Liver (tissue), 7 donors: ENCODE measurements at regions not wholly inside any gene's neighbourhood (a gene's known extent, or its start where the extent isn't known, plus 50 kb on each side); places are given as distances from the start of the nearest gene placed in this dataset.

Source experiments
- DNase-seq: peaks from one replicate; pipeline ENCODE4 v3.0.0-alpha.2; 2017; ENCODE audit warnings: low spot score
- H3K27ac ChIP-seq, 2 donors: one replicate each; pipeline ENCODE4 v1.7.0; 2013; ENCODE audit warnings: inconsistent platforms in 2 of 2, low read length in 2 of 2, control low read depth in 1 of 2, low read depth in 1 of 2, mild to moderate bottlenecking in 1 of 2
- H3K27me3 ChIP-seq, 4 donors: one replicate each; pipeline versions ENCODE4 v1.6.1 to v1.7.0; 2013; ENCODE audit warnings: low read length in 3 of 4, inconsistent platforms in 1 of 4, mild to moderate bottlenecking in 1 of 4, moderate library complexity in 1 of 4; ENCODE audit not compliant: control insufficient read depth in 4 of 4, insufficient read depth in 4 of 4
- H3K36me3 ChIP-seq, 4 donors: one replicate each; pipeline versions ENCODE4 v1.6.1 to v1.7.0; 2013; ENCODE audit warnings: low read length in 3 of 4, mild to moderate bottlenecking in 3 of 4, low read depth in 1 of 4, moderate library complexity in 1 of 4; ENCODE audit not compliant: control insufficient read depth in 4 of 4, insufficient read depth in 3 of 4
- H3K4me1 ChIP-seq, 4 donors: one replicate each; pipeline versions ENCODE4 v1.6.1 to v1.7.0; 2013; ENCODE audit warnings: low read length in 3 of 4, mild to moderate bottlenecking in 3 of 4, moderate library complexity in 1 of 4; ENCODE audit not compliant: control insufficient read depth in 4 of 4, insufficient read depth in 4 of 4
- H3K4me3 ChIP-seq, 3 donors: one replicate each; pipeline versions ENCODE4 v1.6.1 to v1.7.0; 2013; ENCODE audit warnings: low read length in 3 of 3, control low read depth in 1 of 3, low read depth in 1 of 3, mild to moderate bottlenecking in 1 of 3
- H3K9ac ChIP-seq, 2 donors: one replicate each; pipeline ENCODE4 v1.7.0; 2013; ENCODE audit warnings: low read length in 2 of 2, mild to moderate bottlenecking in 2 of 2, moderate library complexity in 2 of 2, control low read depth in 1 of 2, low read depth in 1 of 2
- H3K9me3 ChIP-seq, 4 donors: one replicate each; pipeline versions ENCODE4 v1.6.1 to v1.7.0; 2013; ENCODE audit warnings: low read length in 3 of 4; ENCODE audit not compliant: control insufficient read depth in 4 of 4
- EGR1 ChIP-seq, 2 donors: IDR thresholded peaks; 2 replicates each; pipeline ENCODE4 v1.6.1; 2016 to 2018; ENCODE audit warnings: antibody characterized with exemption in 2 of 2, low read depth in 2 of 2
- FOXA1 ChIP-seq: IDR thresholded peaks from 2 replicates; pipeline ENCODE4 v1.6.1; 2016; ENCODE audit warnings: antibody characterized with exemption
- GABPA ChIP-seq, 2 donors: IDR thresholded peaks in 1 of 2; conservative IDR thresholded peaks in 1 of 2; 2 replicates each; pipeline ENCODE4 v1.6.1; 2016; ENCODE audit warnings: antibody characterized with exemption in 2 of 2, mild to moderate bottlenecking in 1 of 2, moderate library complexity in 1 of 2
- HNF4A ChIP-seq, 2 donors: conservative IDR thresholded peaks; 2 replicates each; pipeline ENCODE4 v1.6.1; 2016; ENCODE audit warnings: antibody characterized with exemption in 2 of 2, mild to moderate bottlenecking in 2 of 2
- HNF4G ChIP-seq: IDR thresholded peaks from 2 replicates; pipeline ENCODE4 v1.6.1; 2016; ENCODE audit warnings: antibody characterized with exemption
- RAD21 ChIP-seq, 2 donors: IDR thresholded peaks; 2 replicates each; pipeline ENCODE4 v1.6.1; 2016; ENCODE audit warnings: antibody characterized with exemption in 2 of 2, mild to moderate bottlenecking in 2 of 2
- RXRA ChIP-seq, 2 donors: IDR thresholded peaks; 2 replicates each; pipeline ENCODE4 v1.6.1; 2017 to 2018; ENCODE audit warnings: antibody characterized with exemption in 2 of 2, mild to moderate bottlenecking in 1 of 2
- SP1 ChIP-seq: IDR thresholded peaks from 2 replicates; pipeline ENCODE4 v1.6.1; 2018; ENCODE audit warnings: antibody characterized with exemption, mild to moderate bottlenecking
- TAF1 ChIP-seq: conservative IDR thresholded peaks from 2 replicates; pipeline ENCODE4 v1.6.1; 2016; ENCODE audit warnings: antibody characterized with exemption, mild to moderate bottlenecking
- YY1 ChIP-seq: IDR thresholded peaks from 2 replicates; pipeline ENCODE4 v1.6.1; 2016; ENCODE audit warnings: antibody characterized with exemption, mild to moderate bottlenecking
- WGBS: extraction: QIAGEN DNeasy Blood & Tissue Kit; methylation state at CpG from one replicate; pipeline ENCODE4 v1.1.7; 2013; 5-methylcytosine and 5-hydroxymethylcytosine counted together
- TF ChIP-seq, protein P1 (sequence below): IDR thresholded peaks from 2 replicates; pipeline ENCODE4 v1.6.1; 2016; ENCODE audit warnings: antibody characterized with exemption, mild to moderate bottlenecking
- TF ChIP-seq, protein P2 (sequence below): IDR thresholded peaks from 2 replicates; pipeline ENCODE4 v1.6.1; 2016; ENCODE audit warnings: antibody characterized with exemption
- TF ChIP-seq, protein P3 (sequence below): IDR thresholded peaks from 2 replicates; pipeline ENCODE4 v1.6.1; 2016; ENCODE audit warnings: antibody characterized with exemption
- TF ChIP-seq, protein P4 (sequence below): IDR thresholded peaks from 2 replicates; pipeline ENCODE4 v1.6.1; 2016; ENCODE audit warnings: antibody characterized with exemption
- donor health status: healthy.
- donor health status: healthy.
- donor health status: healthy.
- donor health status: healthy.

DNA sequence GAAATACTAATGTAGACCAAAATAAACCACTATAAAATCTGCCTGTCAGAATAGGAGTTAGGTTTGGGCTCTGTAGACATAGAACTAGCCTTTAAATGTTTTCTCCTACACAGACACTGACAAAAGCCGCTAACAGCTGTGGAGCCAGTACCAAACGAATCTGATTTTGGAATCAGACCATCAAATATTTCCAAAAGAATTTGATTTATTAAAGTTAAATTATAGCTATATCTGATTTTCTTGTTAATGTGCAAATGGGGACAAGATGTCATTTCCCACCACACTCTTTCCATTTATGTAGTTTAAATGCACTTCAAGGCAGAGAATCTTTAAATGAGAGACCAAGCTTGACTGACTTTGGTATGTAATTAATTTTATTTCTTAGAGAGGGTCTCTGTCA lies 343.4 kb upstream of the FIGN start:
- TF ChIP-seq YY1 (no peak), HNF4A (conservative IDR thresholded peaks at IDR 0.05) (no peak)
- TF ChIP-seq, protein P1, sequence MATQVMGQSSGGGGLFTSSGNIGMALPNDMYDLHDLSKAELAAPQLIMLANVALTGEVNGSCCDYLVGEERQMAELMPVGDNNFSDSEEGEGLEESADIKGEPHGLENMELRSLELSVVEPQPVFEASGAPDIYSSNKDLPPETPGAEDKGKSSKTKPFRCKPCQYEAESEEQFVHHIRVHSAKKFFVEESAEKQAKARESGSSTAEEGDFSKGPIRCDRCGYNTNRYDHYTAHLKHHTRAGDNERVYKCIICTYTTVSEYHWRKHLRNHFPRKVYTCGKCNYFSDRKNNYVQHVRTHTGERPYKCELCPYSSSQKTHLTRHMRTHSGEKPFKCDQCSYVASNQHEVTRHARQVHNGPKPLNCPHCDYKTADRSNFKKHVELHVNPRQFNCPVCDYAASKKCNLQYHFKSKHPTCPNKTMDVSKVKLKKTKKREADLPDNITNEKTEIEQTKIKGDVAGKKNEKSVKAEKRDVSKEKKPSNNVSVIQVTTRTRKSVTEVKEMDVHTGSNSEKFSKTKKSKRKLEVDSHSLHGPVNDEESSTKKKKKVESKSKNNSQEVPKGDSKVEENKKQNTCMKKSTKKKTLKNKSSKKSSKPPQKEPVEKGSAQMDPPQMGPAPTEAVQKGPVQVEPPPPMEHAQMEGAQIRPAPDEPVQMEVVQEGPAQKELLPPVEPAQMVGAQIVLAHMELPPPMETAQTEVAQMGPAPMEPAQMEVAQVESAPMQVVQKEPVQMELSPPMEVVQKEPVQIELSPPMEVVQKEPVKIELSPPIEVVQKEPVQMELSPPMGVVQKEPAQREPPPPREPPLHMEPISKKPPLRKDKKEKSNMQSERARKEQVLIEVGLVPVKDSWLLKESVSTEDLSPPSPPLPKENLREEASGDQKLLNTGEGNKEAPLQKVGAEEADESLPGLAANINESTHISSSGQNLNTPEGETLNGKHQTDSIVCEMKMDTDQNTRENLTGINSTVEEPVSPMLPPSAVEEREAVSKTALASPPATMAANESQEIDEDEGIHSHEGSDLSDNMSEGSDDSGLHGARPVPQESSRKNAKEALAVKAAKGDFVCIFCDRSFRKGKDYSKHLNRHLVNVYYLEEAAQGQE, result no peak
- 75% methylated on average over 2 of the region's 2 CpGs for WGBS
- no peak overlapping the region for H3K27ac ChIP-seq
- H3K4me1 ChIP-seq, result no peaks in the 10 kb centered on the region
- no peaks in the 10 kb centered on the region for H3K36me3 ChIP-seq
- H3K4me3 ChIP-seq, result no peak overlapping the region
- H3K9me3 ChIP-seq, result no peaks in the 10 kb centered on the region
- peaks cover 0 to 7% (median 0%) of the 10 kb centered on the region in 4 donors for H3K27me3 ChIP-seq
- DNase-seq, result no peak
- no peak overlapping the region for H3K9ac ChIP-seq

DNA sequence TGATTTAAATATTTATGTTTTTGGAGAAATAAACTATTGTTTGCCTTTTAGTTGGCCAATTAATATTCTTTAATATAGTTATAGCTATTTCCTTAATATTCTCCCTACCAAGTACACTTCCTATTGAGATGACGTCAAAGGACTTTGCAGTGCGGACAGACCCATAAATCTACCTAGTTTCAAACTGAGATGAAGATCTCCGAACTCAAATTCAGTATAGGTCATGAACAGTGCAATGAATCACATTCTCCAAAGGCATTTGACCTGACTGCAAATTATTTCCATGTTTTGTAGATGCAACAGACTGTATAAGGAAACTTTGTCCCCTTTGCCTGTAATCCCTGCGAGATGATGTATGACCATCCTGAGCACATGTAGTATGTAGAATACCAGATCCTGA lies 342.6 kb upstream of the FIGN start:
- H3K36me3 ChIP-seq, result no peaks in the 10 kb centered on the region
- no peak for DNase-seq
- H3K27me3 ChIP-seq, result peaks cover 0 to 7% (median under 1%) of the 10 kb centered on the region in 4 donors
- TF ChIP-seq FOXA1 (no peak), TAF1 (no peak), RXRA (IDR thresholded peaks at IDR 0.05) (no peak), HNF4A (conservative IDR thresholded peaks at IDR 0.05) (no peak), HNF4G (no peak), EGR1 (IDR thresholded peaks at IDR 0.05; ENCODE audit: low read depth in 2 of 2) (no peak), RAD21 (IDR thresholded peaks at IDR 0.05) (no peak), GABPA (IDR thresholded peaks at IDR 0.05 in 1 of 2, conservative IDR thresholded peaks at IDR 0.05 in 1 of 2) (no peak), YY1 (no peak), SP1 (no peak)
- TF ChIP-seq, protein P2, sequence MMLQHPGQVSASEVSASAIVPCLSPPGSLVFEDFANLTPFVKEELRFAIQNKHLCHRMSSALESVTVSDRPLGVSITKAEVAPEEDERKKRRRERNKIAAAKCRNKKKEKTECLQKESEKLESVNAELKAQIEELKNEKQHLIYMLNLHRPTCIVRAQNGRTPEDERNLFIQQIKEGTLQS, result no peak
- TF ChIP-seq, protein P3, sequence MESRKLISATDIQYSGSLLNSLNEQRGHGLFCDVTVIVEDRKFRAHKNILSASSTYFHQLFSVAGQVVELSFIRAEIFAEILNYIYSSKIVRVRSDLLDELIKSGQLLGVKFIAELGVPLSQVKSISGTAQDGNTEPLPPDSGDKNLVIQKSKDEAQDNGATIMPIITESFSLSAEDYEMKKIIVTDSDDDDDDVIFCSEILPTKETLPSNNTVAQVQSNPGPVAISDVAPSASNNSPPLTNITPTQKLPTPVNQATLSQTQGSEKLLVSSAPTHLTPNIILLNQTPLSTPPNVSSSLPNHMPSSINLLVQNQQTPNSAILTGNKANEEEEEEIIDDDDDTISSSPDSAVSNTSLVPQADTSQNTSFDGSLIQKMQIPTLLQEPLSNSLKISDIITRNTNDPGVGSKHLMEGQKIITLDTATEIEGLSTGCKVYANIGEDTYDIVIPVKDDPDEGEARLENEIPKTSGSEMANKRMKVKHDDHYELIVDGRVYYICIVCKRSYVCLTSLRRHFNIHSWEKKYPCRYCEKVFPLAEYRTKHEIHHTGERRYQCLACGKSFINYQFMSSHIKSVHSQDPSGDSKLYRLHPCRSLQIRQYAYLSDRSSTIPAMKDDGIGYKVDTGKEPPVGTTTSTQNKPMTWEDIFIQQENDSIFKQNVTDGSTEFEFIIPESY, result no peak
- TF ChIP-seq, protein P4, sequence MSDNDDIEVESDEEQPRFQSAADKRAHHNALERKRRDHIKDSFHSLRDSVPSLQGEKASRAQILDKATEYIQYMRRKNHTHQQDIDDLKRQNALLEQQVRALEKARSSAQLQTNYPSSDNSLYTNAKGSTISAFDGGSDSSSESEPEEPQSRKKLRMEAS, result no peak
- WGBS, result 83% methylated on average over 4 of the region's 4 CpGs
- no peaks in the 10 kb centered on the region for H3K9me3 ChIP-seq
- no peak overlapping the region for H3K4me3 ChIP-seq
- H3K4me1 ChIP-seq, result no peaks in the 10 kb centered on the region
- H3K9ac ChIP-seq, result no peak overlapping the region
- H3K27ac ChIP-seq, result no peak overlapping the region
